Epithelial cell of proximal tubule (primary cell): ENCODE measurements at regions not wholly inside any gene's neighbourhood (a gene's known extent, or its start where the extent isn't known, plus 50 kb on each side); places are given as distances from the start of the nearest gene placed in this dataset.

Experiments
- DNase-seq: peaks from one replicate; pipeline ENCODE4 v3.0.0-alpha.2; 2011; ENCODE audit warnings: low read depth
- H3K4me3 ChIP-seq: 2 replicates; pipeline ENCODE4 v1.5.1; 2011; ENCODE audit warnings: low read depth, mild to moderate bottlenecking, low read length
- CTCF ChIP-seq: conservative IDR thresholded peaks from 2 replicates; pipeline ENCODE4 v1.5.1; 2012; ENCODE audit warnings: low read depth, mild to moderate bottlenecking, low read length

GRCh38 chr3:163776743-163777142, 1301.6 kb downstream of the SI start:
- no peak overlapping the region for H3K4me3 ChIP-seq
- DNase-seq = no peak
- TF ChIP-seq CTCF = no peak

- TF ChIP-seq CTCF = no peak
- DNase-seq = no peak
- H3K4me3 ChIP-seq = no peak overlapping the region
These were observed 1305.2 kb downstream of the SI start for GRCh38 chr3:163773136-163773535.

- no peak for TF ChIP-seq CTCF
- no peak for DNase-seq
- H3K4me3 ChIP-seq = no peak overlapping the region
These were observed 1310.2 kb downstream of the SI start for GRCh38 chr3:163768048-163768447.

- no peak for TF ChIP-seq CTCF
- no peak overlapping the region for H3K4me3 ChIP-seq
- DNase-seq = no peak
These were observed 1312.2 kb downstream of the SI start for GRCh38 chr3:163766112-163766511.

GRCh38 chr3:163753033-163753432, 1325.3 kb downstream of the SI start:
- DNase-seq = no peak
- no peak for TF ChIP-seq CTCF
- no peak overlapping the region for H3K4me3 ChIP-seq

- no peak for DNase-seq
- H3K4me3 ChIP-seq = no peak overlapping the region
- TF ChIP-seq CTCF = no peak
These were observed 1333.1 kb downstream of the SI start for GRCh38 chr3:163745204-163745603.

GRCh38 chr3:163735394-163735793, 1342.9 kb downstream of the SI start:
- no peak for DNase-seq
- no peak for TF ChIP-seq CTCF

More at GRCh38 chr3:163735394-163735793, 1342.9 kb downstream of the SI start:
- H3K4me3 ChIP-seq = no peak overlapping the region
